Fibroblast of pulmonary artery (primary cell): ENCODE measurements at regions not wholly inside any gene's neighbourhood (a gene's known extent, or its start where the extent isn't known, plus 50 kb on each side); places are given as distances from the start of the nearest gene placed in this dataset.
A peak's percentile ranks its signal among the peaks of the same experiment; 100 is the strongest.

Source experiments
- DNase-seq: peaks from one replicate; pipeline ENCODE4 v3.0.0-alpha.2; 2010; ENCODE audit warnings: low read depth
- H3K4me3 ChIP-seq: replicated peaks from 2 replicates; pipeline ENCODE4 v1.5.1; 2011; ENCODE audit warnings: low read depth, mild to moderate bottlenecking, control low read depth, low read length, moderate library complexity
- CTCF ChIP-seq: IDR thresholded peaks from 2 replicates; pipeline ENCODE4 v1.5.1; 2011; ENCODE audit warnings: mild to moderate bottlenecking, control low read depth, low read length, inconsistent platforms; ENCODE audit errors: missing control alignments

DNA sequence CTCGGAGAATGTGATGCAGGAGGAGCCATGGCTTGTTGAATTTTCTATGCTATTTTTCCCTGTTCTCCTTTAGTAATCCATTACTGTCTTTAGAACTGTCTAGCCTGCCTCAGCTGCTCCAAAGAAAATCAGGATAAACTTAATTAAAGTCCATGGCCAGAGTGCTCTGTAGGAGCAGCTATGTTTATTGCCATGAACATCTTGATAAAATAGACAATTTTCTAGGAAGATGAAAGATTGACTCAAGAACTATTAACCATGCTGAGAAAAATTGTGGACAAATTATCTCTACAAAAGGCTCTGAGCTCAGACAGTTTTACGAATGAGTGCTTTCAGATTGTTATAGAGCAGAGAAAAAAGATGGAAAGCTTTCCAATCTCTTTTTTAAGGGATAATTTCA is 193.0 kb downstream of the TTC32 start:
- H3K4me3 ChIP-seq = no peak overlapping the region
- no peak for TF ChIP-seq CTCF
- no peak for DNase-seq

GRCh38 chr2:19706332-19706731 is 195.5 kb downstream of the TTC32 start:
- DNase-seq = peak; percentile 14
- TF ChIP-seq CTCF = no peak
- no peak overlapping the region for H3K4me3 ChIP-seq

DNA sequence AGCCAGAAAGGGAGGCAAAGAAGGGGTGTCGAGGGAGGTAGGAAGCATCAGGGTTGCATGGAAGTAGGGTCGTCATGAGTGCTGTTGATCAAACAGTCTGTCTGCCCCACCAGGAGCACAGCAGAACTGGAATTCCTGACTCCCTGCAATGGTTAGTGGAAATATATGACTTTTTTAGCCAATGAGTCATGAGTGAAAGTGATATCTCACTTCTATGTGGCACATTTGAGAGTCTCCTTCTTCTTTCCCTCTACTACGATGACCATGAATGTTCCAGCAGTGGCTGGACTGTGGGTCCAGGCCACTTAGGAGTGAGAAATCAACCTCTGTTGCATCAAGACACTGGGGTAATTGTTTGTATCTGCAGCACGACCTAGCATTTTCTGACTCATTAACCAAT is 199.5 kb downstream of the TTC32 start:
- no peak overlapping the region for H3K4me3 ChIP-seq
- DNase-seq = no peak
- TF ChIP-seq CTCF = no peak

GRCh38 chr2:19700861-19701585 is 200.8 kb downstream of the TTC32 start:
- TF ChIP-seq CTCF = no peak
- no peak for DNase-seq
- H3K4me3 ChIP-seq = no peak overlapping the region

DNA sequence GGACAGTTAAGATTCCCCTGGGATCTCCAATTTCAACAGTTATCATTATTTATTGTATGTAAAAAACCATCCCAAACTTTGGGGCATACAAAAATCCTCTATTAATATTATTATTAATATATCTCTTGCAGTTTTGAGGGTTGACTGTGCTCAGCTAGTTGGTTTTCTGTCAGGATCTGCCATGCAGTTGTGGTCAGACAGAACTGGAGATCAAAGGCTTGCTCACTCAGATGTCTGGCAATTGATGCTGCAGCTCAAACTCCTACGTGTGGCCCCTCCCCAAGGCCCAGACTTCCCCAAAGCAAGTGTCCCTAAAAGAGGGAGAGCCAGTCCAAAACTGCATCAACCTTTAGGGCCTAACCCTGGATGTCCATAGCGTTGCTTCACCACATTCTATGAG is 204.7 kb downstream of the TTC32 start:
- no peak for DNase-seq
- no peak for TF ChIP-seq CTCF
- H3K4me3 ChIP-seq = no peak overlapping the region

DNA sequence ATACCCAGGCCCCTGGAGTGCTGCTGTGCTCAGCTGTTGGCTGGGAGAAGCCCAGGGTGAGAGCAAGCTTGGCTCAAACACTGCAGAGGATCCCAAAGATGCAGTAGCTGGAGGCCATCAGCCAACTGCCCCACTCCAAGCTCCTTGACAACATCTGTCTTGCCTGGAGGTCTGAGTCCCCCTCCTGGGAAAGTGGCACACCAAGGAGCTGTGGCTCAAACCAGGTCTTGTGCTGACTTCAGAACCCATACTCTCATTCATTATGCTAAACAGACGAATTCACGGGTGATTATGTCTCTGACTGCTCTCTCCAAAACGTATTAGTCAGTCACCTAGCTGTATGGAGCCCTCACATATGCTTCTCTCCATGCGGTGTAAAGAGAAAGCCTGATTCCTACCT is 206.1 kb downstream of the TTC32 start:
- DNase-seq = no peak
- H3K4me3 ChIP-seq = no peak overlapping the region
- no peak for TF ChIP-seq CTCF

GRCh38 chr2:19691892-19692291 is 209.9 kb downstream of the TTC32 start:
- no peak for DNase-seq

More at GRCh38 chr2:19691892-19692291, 209.9 kb downstream of the TTC32 start:
- TF ChIP-seq CTCF = no peak
- H3K4me3 ChIP-seq = no peak overlapping the region
